ENCODE measurements at regions not wholly inside any gene's neighbourhood (a gene's known extent, or its start where the extent isn't known, plus 50 kb on each side); places are given as distances from the start of the nearest gene placed in this dataset.
"Not testable (repeated sequence)": the region's sequence is repeated elsewhere in the genome, so short reads cannot be mapped to it uniquely, and the experiment has no call there.

- no peak for DNase-seq (ENCODE audit: low spot score)
Observed at GRCh38 chr5:118604106-118604505, 384.2 kb downstream of the DTWD2 start.

DNA sequence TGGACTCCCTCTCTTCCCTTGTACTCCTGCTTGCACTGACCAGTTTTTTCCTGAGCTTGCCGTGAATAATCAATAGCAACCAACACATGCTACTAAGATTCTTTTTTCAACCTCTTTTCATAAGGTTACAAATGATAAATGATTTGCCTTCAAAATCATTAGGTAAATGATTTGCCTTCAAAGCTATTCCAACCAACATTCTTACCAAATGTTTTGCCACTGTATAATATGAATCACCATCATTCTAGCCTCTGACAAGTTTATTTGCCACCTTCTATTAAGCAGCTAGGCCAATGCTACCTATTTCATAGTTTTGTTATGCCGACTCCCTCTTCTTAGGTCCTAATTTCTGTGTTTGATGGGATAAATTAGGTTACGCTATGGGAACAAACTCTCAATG, 385.1 kb downstream of the DTWD2 start:
- no peak for DNase-seq (ENCODE audit: low spot score)

DNA sequence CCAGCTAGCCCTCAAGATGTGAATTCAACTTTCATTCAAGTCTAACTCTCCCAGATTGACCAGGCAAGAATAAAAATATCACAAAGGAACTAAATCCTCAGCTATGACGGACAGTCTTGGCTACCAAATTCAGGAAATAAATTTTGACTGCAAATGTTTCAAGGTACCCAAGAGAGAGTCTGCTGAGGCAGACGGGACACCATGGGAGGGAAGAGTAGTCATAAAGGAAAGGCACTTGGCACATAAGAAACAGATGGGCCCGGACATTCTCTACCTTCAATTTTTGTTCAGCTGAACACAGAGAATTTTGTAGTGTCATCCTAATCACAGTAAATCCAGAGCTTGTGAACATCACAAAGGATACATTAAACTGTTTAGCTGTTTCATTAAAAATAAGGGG, 390.0 kb downstream of the DTWD2 start:
- no peak for DNase-seq (ENCODE audit: low spot score)

- no peak for DNase-seq (ENCODE audit: low spot score)
Observed at GRCh38 chr5:118597543-118597942, 390.8 kb downstream of the DTWD2 start.

DNA sequence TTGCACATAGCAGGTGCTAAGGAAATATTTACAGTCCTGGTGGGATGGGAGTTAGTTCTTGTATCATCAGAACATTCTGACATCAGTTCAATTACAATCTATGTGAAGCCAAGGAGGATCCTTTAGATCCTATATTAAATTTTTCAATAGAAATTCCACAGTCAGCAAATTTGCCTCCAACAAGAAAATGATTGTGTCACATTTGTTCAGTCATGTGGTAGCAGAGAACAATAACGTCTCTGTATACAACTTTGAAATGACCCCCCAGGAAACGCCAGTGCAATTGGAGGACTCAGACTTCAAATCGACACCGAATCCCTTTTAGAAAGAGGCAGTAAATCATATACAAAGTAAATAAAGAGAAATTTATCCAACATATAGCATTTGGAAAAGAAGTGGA, 392.1 kb downstream of the DTWD2 start:
- no peak for DNase-seq (ENCODE audit: low spot score)

DNA sequence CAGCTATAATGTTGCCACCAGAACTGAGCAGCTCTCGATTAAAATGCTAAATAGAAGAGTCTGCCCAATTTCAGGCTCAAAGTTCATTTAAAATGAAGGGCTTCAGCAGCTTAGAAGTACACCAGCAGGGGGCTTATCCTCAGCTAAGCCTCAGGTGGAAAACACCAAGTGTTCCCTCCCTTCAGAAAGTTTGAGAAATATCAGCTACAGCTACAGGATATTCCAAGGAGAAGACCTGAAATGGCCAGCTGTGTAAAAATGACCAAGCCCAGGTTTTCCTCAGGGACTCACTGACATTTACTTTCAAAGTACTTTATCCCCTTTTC, 395.4 kb downstream of the DTWD2 start:
- no peak for DNase-seq (ENCODE audit: low spot score)

- no peak for DNase-seq (ENCODE audit: low spot score)
Observed at GRCh38 chr5:118592229-118593002, 395.9 kb downstream of the DTWD2 start.

- DNase-seq (ENCODE audit: low spot score), result no peak
Observed at GRCh38 chr5:118590806-118591205, 397.5 kb downstream of the DTWD2 start.

- no peak for DNase-seq (ENCODE audit: low spot score)
Observed at GRCh38 chr5:118580949-118581348, 407.4 kb downstream of the DTWD2 start.

DNA sequence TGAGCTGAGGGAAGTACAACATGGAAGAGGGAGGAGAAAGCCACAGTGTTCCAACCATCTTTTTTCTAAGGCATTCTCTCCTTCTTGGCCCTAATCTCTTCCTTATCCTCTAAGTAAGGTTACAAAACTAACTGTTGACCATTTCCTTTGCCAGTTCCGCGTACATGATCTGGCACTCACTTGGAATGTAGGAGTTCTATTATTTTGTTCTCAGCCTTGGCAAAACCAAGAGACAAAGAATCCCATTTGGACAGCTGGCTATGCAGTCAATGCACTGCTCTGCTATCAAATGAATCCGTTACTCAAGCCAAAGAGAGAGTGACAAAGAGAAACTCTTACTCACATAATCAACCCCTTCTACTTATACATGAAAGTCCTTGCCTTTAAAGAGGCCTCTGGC, 410.3 kb downstream of the DTWD2 start:
- DNase-seq (ENCODE audit: low spot score), result no peak

DNA sequence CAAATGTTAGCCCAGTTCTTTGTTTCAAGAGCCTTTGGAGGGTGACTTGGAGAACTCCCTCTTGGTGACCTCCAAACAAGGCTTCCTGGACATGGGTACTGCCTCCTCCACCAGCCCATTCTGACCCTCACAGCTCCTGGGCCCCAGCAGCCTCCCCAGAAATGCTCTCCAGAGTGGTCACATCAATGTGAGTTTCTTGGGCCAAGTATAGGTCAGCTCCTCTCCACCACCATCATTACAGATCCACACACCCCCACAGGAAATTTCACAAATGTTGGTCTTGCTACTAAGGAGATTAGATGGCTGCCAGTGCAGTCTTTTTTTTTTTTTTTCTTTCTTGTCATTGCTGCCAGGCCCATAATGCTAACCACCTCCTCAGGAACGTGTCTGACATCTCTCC, 410.7 kb downstream of the DTWD2 start:
- DNase-seq (ENCODE audit: low spot score), result no peak

DNA sequence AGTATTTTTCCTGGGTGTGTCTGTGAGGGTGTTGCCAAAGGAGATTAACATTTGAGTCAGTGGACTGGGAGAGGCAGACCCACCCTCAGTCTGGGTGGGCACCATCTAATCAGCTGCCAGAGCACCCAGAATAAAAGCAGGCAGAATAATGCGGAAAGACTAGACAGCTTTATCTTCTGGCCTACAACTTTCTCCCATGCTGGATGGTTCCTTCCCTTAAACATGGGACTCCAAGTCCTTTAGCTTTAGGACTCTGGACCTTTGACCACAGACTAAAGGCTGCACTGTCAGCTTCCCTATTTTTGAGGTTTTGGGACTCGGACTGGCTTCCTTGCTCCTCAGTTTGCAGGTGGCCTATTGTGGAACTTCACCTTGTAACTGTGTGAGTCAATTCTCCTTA, 418.1 kb downstream of the DTWD2 start:
- not testable (repeated sequence) for DNase-seq (ENCODE audit: low spot score)

DNA sequence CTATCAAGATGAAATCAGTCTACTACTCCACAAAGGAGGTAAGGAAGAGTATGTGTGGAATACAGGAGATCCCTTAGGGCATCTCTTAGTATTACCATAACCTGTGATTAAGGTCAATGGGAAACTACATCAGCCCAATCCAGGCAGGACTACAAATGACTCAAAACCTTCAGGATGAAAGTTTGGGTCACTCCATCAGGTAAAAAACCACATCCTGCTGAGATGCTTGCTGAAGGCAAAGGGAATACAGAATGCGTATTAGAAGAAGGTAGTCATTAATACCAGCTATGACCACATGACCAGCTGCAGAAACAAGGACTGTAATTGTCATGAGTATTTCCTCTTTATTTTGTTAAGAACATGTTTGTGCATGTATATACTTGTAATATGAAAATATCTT, 418.8 kb downstream of the DTWD2 start:
- not testable (repeated sequence) for DNase-seq (ENCODE audit: low spot score)

GRCh38 chr5:118565335-118565971, 422.9 kb downstream of the DTWD2 start:
- no peak for DNase-seq (ENCODE audit: low spot score)

- DNase-seq (ENCODE audit: low spot score), result no peak
Observed at GRCh38 chr5:118561971-118562370, 426.4 kb downstream of the DTWD2 start.

GRCh38 chr5:118561235-118561634, 427.1 kb downstream of the DTWD2 start:
- DNase-seq (ENCODE audit: low spot score), result no peak

DNA sequence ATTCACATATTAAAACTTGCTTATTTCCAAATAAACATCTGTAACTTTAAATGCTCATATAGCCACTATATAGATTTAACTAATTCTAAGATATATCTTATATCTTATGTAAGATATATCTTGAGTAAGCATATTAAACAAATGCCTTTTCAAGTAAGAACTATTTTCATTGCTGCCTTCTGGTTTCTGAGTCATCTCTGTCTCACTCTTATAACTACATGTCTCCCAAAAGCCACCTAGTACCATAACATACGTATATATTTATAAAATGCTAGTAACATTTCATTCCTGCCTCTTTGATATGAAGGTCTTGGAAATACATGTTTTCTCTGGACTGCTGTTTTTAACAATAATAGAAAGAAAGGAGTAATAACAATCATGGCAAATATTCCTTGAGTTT, 429.5 kb downstream of the DTWD2 start:
- DNase-seq (ENCODE audit: low spot score), result no peak

DNA sequence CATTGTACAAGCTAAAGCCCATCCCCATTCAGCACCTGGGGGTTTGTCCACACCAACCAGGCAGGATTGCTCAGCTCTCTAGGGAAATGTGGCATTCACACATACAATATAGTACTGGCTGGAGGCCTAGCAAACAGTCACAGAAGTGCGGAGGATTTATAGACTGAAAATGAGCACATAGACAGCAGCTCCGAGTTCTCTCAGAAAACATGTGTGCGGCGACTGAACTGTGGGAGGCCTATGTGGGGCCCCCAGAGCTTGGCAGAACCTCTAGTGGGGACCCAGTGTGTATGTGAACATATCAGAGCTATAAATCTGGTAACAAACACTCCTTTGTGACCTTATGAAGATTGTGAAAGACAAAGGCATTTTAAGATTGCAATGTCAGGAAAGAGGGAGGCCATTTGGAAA, 431.1 kb downstream of the DTWD2 start:
- no peak for DNase-seq (ENCODE audit: low spot score)

- no peak for DNase-seq (ENCODE audit: low spot score)
Observed at GRCh38 chr5:118556792-118557191, 431.6 kb downstream of the DTWD2 start.

DNA sequence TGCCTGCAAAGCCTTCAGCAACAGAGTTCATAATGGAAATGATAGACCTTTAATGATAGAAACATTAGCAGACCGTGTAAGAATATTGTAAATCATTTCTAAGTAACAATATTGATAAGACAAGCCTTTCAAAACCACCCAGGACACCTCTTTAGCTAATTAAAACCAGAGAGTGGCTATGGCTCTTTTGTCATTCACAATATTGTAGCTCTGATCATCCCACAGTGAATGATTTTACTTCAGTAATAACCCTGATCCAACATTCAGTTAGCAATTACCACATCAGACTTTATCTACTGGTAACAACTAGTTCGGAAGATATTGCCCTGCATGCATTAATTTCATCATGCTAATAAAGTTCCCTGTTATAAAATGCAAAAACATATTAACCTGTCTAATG, 432.6 kb downstream of the DTWD2 start:
- no peak for DNase-seq (ENCODE audit: low spot score)

GRCh38 chr5:118554981-118555380, 433.4 kb downstream of the DTWD2 start:
- DNase-seq (ENCODE audit: low spot score), result no peak

- DNase-seq (ENCODE audit: low spot score), result no peak
Observed at GRCh38 chr5:118554241-118554640, 434.1 kb downstream of the DTWD2 start.

DNA sequence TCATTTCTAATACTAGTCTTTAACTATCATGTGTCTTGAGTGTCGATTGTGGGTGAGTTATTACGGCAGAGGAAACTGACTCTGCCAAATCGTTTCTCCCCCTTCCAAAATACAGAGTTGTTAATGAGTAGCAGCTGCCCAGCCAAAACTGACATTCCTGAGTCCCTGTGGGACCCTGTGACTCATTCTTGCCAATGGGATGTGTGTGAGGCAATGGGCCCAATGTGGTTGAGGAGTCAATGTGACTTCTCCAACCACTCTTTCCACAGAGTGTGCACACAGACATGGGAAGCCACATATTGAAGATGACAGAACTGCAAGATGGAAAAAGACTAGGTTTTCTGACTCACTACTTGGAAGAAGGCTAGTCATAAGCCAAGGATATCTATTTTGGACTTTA, 434.7 kb downstream of the DTWD2 start:
- no peak for DNase-seq (ENCODE audit: low spot score)

DNA sequence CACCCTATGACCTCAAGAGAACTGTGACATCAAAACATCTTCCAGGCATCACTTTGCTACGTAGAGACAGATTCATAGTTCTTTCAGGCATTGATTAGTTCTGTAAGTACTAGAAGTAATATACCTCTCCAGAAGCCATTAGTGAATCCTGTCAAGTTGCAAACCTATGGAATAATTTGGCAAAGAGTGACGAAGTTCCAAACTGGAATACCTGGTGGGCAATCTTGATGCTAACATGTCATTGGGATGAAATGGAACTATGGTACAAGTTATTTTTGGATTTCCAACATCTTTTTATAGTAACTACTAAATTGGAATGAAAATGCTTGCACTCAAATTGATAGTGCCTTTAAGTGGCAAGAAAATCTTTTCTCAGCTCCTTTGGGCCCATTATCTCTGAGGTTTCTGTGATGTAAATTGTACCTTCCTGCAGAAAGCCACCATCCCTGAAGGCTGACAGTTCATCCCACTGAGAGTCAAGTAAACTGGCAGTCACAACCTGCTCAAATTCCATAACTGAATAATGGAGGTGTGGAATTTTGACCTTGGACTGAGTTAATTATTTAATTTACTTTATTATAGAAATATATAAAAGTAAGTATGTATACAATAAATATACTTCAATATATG, 435.5 kb downstream of the DTWD2 start:
- no peak for DNase-seq (ENCODE audit: low spot score)
